Panc1 (cell line): ENCODE measurements at regions not wholly inside any gene's neighbourhood (a gene's known extent, or its start where the extent isn't known, plus 50 kb on each side); places are given as distances from the start of the nearest gene placed in this dataset.

Experiments used
- ATAC-seq: fragments of 200-7000 bp; cut with Tn5 transposase; 2 replicates; pipeline ENCODE4 v1.9.1; 2020; ENCODE audit warnings: mild to moderate bottlenecking, moderate library complexity
- BruUV-seq: library from RNA; stranded (reverse); fragments of 400-500 nt; replicated peaks from 2 replicates; lab custom pipeline; 2021; lab: Mats Ljungman, UMichigan
- CTCF ChIA-PET: fragments of 300-600 bp; sonication (Branson Sonifier 250); formaldehyde crosslinking; loops from one replicate; lab custom pipeline; 2022; ENCODE audit warnings: antibody characterized with exemption; lab: Charles Lee
- POLR2A ChIA-PET: fragments of 300-600 bp; sonication (Branson Sonifier 250); formaldehyde crosslinking; loops from one replicate; lab custom pipeline; 2022; ENCODE audit warnings: antibody characterized with exemption; lab: Charles Lee
- DNase-seq: peaks from one replicate; pipeline ENCODE4 v3.0.0-alpha.2; 2010; ENCODE audit warnings: low read depth, low spot score
- H3K27ac ChIP-seq: 2 replicates; pipeline ENCODE4 v1.5.1; 2011; ENCODE audit warnings: mild to moderate bottlenecking, low read length, inconsistent platforms
- H3K27me3 ChIP-seq: fragments of 200-500 bp; sonication (Bioruptor generic); 2 replicates; pipeline ENCODE4 v1.6.0; 2014; ENCODE audit warnings: low read length, inconsistent platforms; ENCODE audit not compliant: control insufficient read depth, insufficient read depth
- H3K36me3 ChIP-seq: fragments of 200-500 bp; sonication (Bioruptor generic); 2 replicates; pipeline ENCODE4 v1.5.1; 2014; ENCODE audit warnings: inconsistent platforms, mild to moderate bottlenecking, low read length, moderate library complexity; ENCODE audit not compliant: control insufficient read depth, insufficient read depth
- H3K4me1 ChIP-seq: 2 replicates; pipeline ENCODE4 v1.5.1; 2011; ENCODE audit warnings: inconsistent platforms, mild to moderate bottlenecking, low read length, moderate library complexity; ENCODE audit not compliant: control insufficient read depth, insufficient read depth
- H3K4me3 ChIP-seq, 2 experiments: 2 replicates each; pipeline ENCODE4 v1.5.1; 2011 to 2012; ENCODE audit warnings: low read depth in 2 of 2, low read length in 2 of 2, mild to moderate bottlenecking in 2 of 2, inconsistent platforms in 1 of 2, moderate library complexity in 1 of 2
- H3K9me3 ChIP-seq: fragments of 200-500 bp; sonication (Bioruptor generic); 2 replicates; pipeline ENCODE4 v1.5.1; 2014; ENCODE audit warnings: low read depth, mild to moderate bottlenecking, inconsistent platforms, low read length, moderate library complexity; ENCODE audit not compliant: control insufficient read depth, insufficient read depth
- POLR2AphosphoS5 ChIP-seq: IDR thresholded peaks from 2 replicates; pipeline ENCODE4 v1.6.1; 2012; ENCODE audit warnings: mild to moderate bottlenecking, low read depth, low read length, moderate library complexity
- SIN3A ChIP-seq: IDR thresholded peaks from 2 replicates; pipeline ENCODE4 v1.6.1; 2012; ENCODE audit warnings: low read depth, mild to moderate bottlenecking, low read length, moderate library complexity, borderline replicate concordance; ENCODE audit not compliant: insufficient read depth
- TCF7L2 ChIP-seq: IDR thresholded peaks from 2 replicates; pipeline ENCODE4 v1.6.1; 2011; ENCODE audit warnings: mild to moderate bottlenecking, low read depth, low read length, inconsistent platforms
- in situ Hi-C: cut with HindIII; loops from 2 replicates; pipeline ENCODE4 v1.10.0; 2016; ENCODE audit warnings: low sequenced_read_pairs, low pct_unique_long_range_greater_than_20kb
- intact Hi-C: fragments of 100-400 bp; cut with micrococcal nuclease; formaldehyde crosslinking; loops from one replicate; pipeline ENCODE4 v1.10.0; 2022; ENCODE audit not compliant: unreplicated experiment
- TF ChIP-seq, protein P1 (sequence below): fragments of 450-650 bp; IDR thresholded peaks from 2 replicates; pipeline ENCODE4 v1.5.1; 2017; ENCODE audit warnings: mild to moderate bottlenecking
- TF ChIP-seq, protein P2 (sequence below), 2 experiments: IDR thresholded peaks; 2 replicates each; pipeline ENCODE4 v1.6.1; 2011 to 2012; ENCODE audit warnings: low read depth in 2 of 2, control low read depth in 1 of 2, low read length in 1 of 2, mild to moderate bottlenecking in 1 of 2, moderate library complexity in 1 of 2; ENCODE audit not compliant: insufficient read depth in 1 of 2

- DNase-seq (no peak), ATAC-seq (no peak)
- BruUV-seq, result no TSS peak
- TF ChIP-seq SIN3A (no peak), TCF7L2 (no peak), POLR2AphosphoS5 (no peak)
- TF ChIP-seq, protein P1, sequence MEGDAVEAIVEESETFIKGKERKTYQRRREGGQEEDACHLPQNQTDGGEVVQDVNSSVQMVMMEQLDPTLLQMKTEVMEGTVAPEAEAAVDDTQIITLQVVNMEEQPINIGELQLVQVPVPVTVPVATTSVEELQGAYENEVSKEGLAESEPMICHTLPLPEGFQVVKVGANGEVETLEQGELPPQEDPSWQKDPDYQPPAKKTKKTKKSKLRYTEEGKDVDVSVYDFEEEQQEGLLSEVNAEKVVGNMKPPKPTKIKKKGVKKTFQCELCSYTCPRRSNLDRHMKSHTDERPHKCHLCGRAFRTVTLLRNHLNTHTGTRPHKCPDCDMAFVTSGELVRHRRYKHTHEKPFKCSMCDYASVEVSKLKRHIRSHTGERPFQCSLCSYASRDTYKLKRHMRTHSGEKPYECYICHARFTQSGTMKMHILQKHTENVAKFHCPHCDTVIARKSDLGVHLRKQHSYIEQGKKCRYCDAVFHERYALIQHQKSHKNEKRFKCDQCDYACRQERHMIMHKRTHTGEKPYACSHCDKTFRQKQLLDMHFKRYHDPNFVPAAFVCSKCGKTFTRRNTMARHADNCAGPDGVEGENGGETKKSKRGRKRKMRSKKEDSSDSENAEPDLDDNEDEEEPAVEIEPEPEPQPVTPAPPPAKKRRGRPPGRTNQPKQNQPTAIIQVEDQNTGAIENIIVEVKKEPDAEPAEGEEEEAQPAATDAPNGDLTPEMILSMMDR, result no peak
- TF ChIP-seq, protein P2, sequence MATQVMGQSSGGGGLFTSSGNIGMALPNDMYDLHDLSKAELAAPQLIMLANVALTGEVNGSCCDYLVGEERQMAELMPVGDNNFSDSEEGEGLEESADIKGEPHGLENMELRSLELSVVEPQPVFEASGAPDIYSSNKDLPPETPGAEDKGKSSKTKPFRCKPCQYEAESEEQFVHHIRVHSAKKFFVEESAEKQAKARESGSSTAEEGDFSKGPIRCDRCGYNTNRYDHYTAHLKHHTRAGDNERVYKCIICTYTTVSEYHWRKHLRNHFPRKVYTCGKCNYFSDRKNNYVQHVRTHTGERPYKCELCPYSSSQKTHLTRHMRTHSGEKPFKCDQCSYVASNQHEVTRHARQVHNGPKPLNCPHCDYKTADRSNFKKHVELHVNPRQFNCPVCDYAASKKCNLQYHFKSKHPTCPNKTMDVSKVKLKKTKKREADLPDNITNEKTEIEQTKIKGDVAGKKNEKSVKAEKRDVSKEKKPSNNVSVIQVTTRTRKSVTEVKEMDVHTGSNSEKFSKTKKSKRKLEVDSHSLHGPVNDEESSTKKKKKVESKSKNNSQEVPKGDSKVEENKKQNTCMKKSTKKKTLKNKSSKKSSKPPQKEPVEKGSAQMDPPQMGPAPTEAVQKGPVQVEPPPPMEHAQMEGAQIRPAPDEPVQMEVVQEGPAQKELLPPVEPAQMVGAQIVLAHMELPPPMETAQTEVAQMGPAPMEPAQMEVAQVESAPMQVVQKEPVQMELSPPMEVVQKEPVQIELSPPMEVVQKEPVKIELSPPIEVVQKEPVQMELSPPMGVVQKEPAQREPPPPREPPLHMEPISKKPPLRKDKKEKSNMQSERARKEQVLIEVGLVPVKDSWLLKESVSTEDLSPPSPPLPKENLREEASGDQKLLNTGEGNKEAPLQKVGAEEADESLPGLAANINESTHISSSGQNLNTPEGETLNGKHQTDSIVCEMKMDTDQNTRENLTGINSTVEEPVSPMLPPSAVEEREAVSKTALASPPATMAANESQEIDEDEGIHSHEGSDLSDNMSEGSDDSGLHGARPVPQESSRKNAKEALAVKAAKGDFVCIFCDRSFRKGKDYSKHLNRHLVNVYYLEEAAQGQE (IDR thresholded peaks at IDR 0.05; ENCODE audit: insufficient read depth in 1 of 2, low read depth in 2 of 2, low read length in 1 of 2), result no peak
- Histone ChIP-seq H3K36me3 (no peaks in the 10 kb centered on the region), H3K4me1 (no peaks in the 10 kb centered on the region), H3K4me3 (no peak overlapping the region), H3K27me3 (no peaks in the 10 kb centered on the region), H3K9me3 (no peaks in the 10 kb centered on the region; the same call in 1 of the 2 replicates), H3K27ac (no peak overlapping the region)
- intact Hi-C loops, result no loop called here
- CTCF ChIA-PET, result no interaction called here
- POLR2A ChIA-PET, result no interaction called here
- in situ Hi-C loops, result no loop called here
Measured at GRCh38 chr1:221172841-221173240, 293.6 kb downstream of the HLX start.

DNA sequence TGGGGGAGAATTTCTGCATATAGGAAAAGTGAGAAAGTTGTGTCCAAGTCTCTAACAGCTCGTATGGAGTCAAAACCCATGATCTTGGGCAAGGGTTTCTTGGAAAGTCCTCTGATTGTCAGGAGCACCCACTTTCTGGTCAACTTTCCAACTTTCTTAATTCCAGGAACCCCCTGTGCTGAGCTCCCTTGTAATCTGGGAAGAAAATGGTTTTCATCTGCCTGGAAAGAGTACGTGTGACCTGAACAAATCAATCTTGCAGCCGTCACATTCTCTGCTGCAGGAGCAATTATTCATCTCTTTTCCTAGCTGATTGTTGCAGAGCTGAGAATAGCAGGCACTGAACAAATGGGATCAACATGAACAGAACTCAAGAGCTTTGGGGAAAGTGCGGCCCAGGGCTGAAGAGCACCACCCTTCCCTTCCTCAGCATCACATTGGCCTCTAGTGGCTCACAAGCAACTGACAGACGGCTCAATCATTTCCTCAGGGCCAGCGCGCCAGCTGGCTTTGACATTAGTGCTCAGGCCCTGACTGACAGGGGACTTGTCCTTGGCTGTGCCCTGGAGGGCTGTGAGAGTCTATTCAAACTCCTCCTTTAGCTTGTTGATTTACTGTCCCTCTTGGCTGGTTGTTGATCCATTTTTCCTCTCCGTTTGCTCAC lies 295.2 kb downstream of the HLX start:
- POLR2A ChIA-PET, result no interaction called here
- CTCF ChIA-PET, result no interaction called here
- ATAC-seq, result no peak

More for the DNA sequence above, 295.2 kb downstream of the HLX start:
- no peak for DNase-seq
- H3K27me3 ChIP-seq, result no peaks in the 10 kb centered on the region
- in situ Hi-C loops (no loop called here), intact Hi-C loops (no loop called here)
- no TSS peak for BruUV-seq
- H3K4me1 ChIP-seq, result no peaks in the 10 kb centered on the region
- no peaks in the 10 kb centered on the region; the same call in 1 of the 2 replicates for H3K9me3 ChIP-seq
- H3K4me3 ChIP-seq, result no peak overlapping the region
- H3K36me3 ChIP-seq, result no peaks in the 10 kb centered on the region
- no peak overlapping the region for H3K27ac ChIP-seq
- no peak for TF ChIP-seq SIN3A
- TF ChIP-seq TCF7L2, result no peak
- TF ChIP-seq, protein P1, result no peak
- TF ChIP-seq, protein P2 (IDR thresholded peaks at IDR 0.05; ENCODE audit: insufficient read depth in 1 of 2, low read depth in 2 of 2, low read length in 1 of 2), result no peak
- no peak for TF ChIP-seq POLR2AphosphoS5
